OCI-LY3 (cell line): ENCODE measurements at regions not wholly inside any gene's neighbourhood (a gene's known extent, or its start where the extent isn't known, plus 50 kb on each side); places are given as distances from the start of the nearest gene placed in this dataset.
"Not testable (repeated sequence)": the region's sequence is repeated elsewhere in the genome, so short reads cannot be mapped to it uniquely, and the experiment has no call there.

Source experiments
- H2AFZ ChIP-seq: fragments of 200-600, 300-600 bp; shearing (Covaris generic); 2 replicates; pipeline ENCODE4 v1.6.0; 2014; ENCODE audit warnings: antibody characterized with exemption, low read depth, low read length
- H3K27ac ChIP-seq: fragments of 200-600, 300-600 bp; sonication (generic); 2 replicates; pipeline ENCODE4 v1.5.1; 2014; ENCODE audit warnings: mild to moderate bottlenecking, low read length, moderate library complexity, mixed read lengths
- H3K27me3 ChIP-seq: fragments of 200-600, 300-600 bp; sonication (generic); 2 replicates; pipeline ENCODE4 v1.6.1; 2014; ENCODE audit warnings: low read depth, low read length, mixed read lengths
- H3K36me3 ChIP-seq: fragments of 200-600, 300-600 bp; sonication (generic); replicated peaks from 2 replicates; pipeline ENCODE3; 2014; ENCODE audit warnings: low read depth, low read length, mixed read lengths
- H3K4me1 ChIP-seq: fragments of 300-600, 200-600 bp; sonication (generic); 2 replicates; pipeline ENCODE4 v1.6.1; 2014; ENCODE audit warnings: low read length, mixed read lengths
- H3K4me2 ChIP-seq: fragments of 200-600, 300-600 bp; sonication (generic); 2 replicates; pipeline ENCODE4 v1.6.1; 2014; ENCODE audit warnings: low read length, mixed read lengths
- H3K4me3 ChIP-seq: fragments of 300-600, 200-600 bp; sonication (generic); 2 replicates; pipeline ENCODE4 v1.5.1; 2014; ENCODE audit warnings: antibody characterized with exemption, mild to moderate bottlenecking, low read length, moderate library complexity
- H3K79me2 ChIP-seq: fragments of 300-600, 200-600 bp; shearing (Covaris generic); 2 replicates; pipeline ENCODE4 v1.6.1; 2014; ENCODE audit warnings: mild to moderate bottlenecking, low read length, mixed read lengths
- H3K9ac ChIP-seq: fragments of 300-600, 200-600 bp; shearing (Covaris generic); 2 replicates; pipeline ENCODE4 v1.6.0; 2014; ENCODE audit warnings: mild to moderate bottlenecking, low read length, moderate library complexity
- H3K9me3 ChIP-seq: fragments of 200-600, 300-600 bp; shearing (Covaris generic); 2 replicates; pipeline ENCODE4 v1.6.1; 2014; ENCODE audit warnings: low read length, mixed read lengths; ENCODE audit not compliant: insufficient read depth
- H4K20me1 ChIP-seq: fragments of 200-600, 300-600 bp; sonication (generic); 2 replicates; pipeline ENCODE4 v1.6.1; 2016; ENCODE audit warnings: low read length, mixed read lengths; ENCODE audit not compliant: insufficient read depth
- EZH2phosphoT487 ChIP-seq: fragments of 200-600 bp; shearing (Covaris generic); IDR thresholded peaks from 2 replicates; pipeline ENCODE4 v1.6.1; 2018; ENCODE audit warnings: antibody characterized with exemption, mixed run types, low read depth
- TF ChIP-seq, protein P1 (sequence below): fragments of 200-600, 300-600 bp; sonication (generic); IDR thresholded peaks from 2 replicates; pipeline ENCODE4 v1.5.1; 2014; ENCODE audit warnings: antibody characterized with exemption, low read length, low read depth

- Histone ChIP-seq H3K4me3 (no peak overlapping the region), H3K4me2 (no peak overlapping the region), H2AFZ (no peak overlapping the region), H3K9me3 (no peaks in the 10 kb centered on the region), H3K36me3 (no peaks in the 10 kb centered on the region), H3K9ac (no peak overlapping the region), H4K20me1 (no peaks in the 10 kb centered on the region), H3K79me2 (no peaks in the 10 kb centered on the region), H3K27me3 (no peaks in the 10 kb centered on the region), H3K27ac (no peak overlapping the region), H3K4me1 (peaks cover 3% of the 10 kb centered on the region; the same call in 1 of the 2 replicates)
- no peak for TF ChIP-seq EZH2phosphoT487
- TF ChIP-seq, protein P1, sequence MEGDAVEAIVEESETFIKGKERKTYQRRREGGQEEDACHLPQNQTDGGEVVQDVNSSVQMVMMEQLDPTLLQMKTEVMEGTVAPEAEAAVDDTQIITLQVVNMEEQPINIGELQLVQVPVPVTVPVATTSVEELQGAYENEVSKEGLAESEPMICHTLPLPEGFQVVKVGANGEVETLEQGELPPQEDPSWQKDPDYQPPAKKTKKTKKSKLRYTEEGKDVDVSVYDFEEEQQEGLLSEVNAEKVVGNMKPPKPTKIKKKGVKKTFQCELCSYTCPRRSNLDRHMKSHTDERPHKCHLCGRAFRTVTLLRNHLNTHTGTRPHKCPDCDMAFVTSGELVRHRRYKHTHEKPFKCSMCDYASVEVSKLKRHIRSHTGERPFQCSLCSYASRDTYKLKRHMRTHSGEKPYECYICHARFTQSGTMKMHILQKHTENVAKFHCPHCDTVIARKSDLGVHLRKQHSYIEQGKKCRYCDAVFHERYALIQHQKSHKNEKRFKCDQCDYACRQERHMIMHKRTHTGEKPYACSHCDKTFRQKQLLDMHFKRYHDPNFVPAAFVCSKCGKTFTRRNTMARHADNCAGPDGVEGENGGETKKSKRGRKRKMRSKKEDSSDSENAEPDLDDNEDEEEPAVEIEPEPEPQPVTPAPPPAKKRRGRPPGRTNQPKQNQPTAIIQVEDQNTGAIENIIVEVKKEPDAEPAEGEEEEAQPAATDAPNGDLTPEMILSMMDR = no peak
These were observed 485.7 kb upstream of the EDIL3 start for GRCh38 chr5:84870369-84870768.

DNA sequence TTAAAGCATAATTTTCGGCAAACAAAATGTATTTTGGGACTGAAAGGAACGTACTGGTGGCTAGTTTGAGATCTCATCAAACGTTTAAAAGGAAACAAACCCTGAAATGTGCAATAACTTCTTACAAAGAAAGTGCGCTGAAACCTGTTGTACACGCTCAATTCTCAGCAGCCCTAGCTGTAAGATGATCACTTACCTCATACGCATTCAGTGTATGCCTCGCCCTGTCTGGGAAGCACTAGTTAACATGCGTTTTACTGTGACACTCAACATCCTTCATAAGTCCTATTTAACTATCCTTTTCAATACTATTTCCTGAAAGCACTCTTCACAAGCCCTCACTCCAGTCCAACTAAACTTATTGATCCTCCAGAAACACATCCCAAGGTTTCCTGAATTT is 485.0 kb upstream of the EDIL3 start:
- TF ChIP-seq, protein P1 = no peak
- no peak for TF ChIP-seq EZH2phosphoT487
- no peak overlapping the region for H3K4me2 ChIP-seq
- H3K4me3 ChIP-seq = no peak overlapping the region
- no peak overlapping the region for H3K9ac ChIP-seq
- no peaks in the 10 kb centered on the region for H3K9me3 ChIP-seq
- no peaks in the 10 kb centered on the region for H3K27me3 ChIP-seq
- no peak overlapping the region for H2AFZ ChIP-seq
- no peaks in the 10 kb centered on the region for H3K79me2 ChIP-seq
- peaks cover 3% of the 10 kb centered on the region; the same call in 1 of the 2 replicates for H3K4me1 ChIP-seq
- no peaks in the 10 kb centered on the region for H4K20me1 ChIP-seq
- no peaks in the 10 kb centered on the region for H3K36me3 ChIP-seq
- H3K27ac ChIP-seq = no peak overlapping the region

DNA sequence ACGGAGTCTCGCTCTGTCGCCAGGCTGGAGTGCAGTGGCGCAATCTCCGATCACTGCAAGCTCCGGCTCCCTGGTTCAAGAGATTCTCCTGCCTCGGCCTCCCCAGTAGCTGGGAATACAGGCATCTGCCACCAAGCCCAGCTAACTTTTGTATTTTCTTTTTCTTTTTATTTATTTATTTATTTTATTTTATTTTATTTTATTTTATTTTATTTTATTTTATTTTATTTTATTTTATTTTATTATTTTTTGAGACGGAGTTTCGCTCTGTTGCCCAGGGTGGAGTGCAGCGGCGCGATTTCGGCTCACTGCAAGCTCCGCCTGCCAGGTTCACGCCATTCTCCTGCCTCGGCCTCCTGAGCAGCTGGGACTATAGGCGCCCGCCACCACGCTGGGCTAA is 479.3 kb upstream of the EDIL3 start:
- not testable (repeated sequence) for H3K4me2 ChIP-seq, H3K36me3 ChIP-seq, H3K79me2 ChIP-seq, H3K27ac ChIP-seq, H3K9me3 ChIP-seq, H4K20me1 ChIP-seq, H3K27me3 ChIP-seq, H3K4me3 ChIP-seq, H3K4me1 ChIP-seq, H3K9ac ChIP-seq, H2AFZ ChIP-seq

DNA sequence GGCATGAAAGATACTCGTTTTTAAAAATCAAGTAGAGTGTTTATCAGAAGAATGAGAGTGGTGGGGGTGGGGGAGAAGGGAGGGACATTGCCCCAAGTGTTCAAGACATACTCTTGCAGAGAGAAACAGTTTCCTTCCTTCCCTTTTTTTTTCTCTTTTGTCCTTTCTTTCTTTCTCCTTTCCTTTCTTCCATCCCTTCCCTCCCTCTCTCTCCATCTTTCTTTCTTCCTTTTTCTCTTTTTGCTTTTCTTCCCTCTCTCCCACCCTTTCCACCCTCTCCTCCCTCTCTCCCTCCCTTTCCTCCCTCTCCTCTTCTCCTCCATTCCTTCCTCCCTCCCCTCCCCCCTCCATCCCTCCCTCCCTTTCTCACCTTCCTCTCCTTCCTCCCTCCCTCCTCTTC is 478.3 kb upstream of the EDIL3 start:
- no peak overlapping the region for H3K4me2 ChIP-seq
- no peak for TF ChIP-seq EZH2phosphoT487
- TF ChIP-seq, protein P1 = no peak
- no peaks in the 10 kb centered on the region for H4K20me1 ChIP-seq
- H2AFZ ChIP-seq = no peak overlapping the region
- H3K27ac ChIP-seq = no peak overlapping the region
- H3K4me1 ChIP-seq = peaks cover 8% of the 10 kb centered on the region; the same call in 1 of the 2 replicates
- no peak overlapping the region for H3K9ac ChIP-seq
- H3K79me2 ChIP-seq = no peaks in the 10 kb centered on the region
- H3K9me3 ChIP-seq = no peaks in the 10 kb centered on the region
- no peaks in the 10 kb centered on the region for H3K36me3 ChIP-seq
- H3K27me3 ChIP-seq = no peaks in the 10 kb centered on the region
- H3K4me3 ChIP-seq = no peak overlapping the region

- H4K20me1 ChIP-seq = no peaks in the 10 kb centered on the region
- no peaks in the 10 kb centered on the region for H3K27me3 ChIP-seq
- H3K4me1 ChIP-seq = peaks cover 8% of the 10 kb centered on the region; the same call in 1 of the 2 replicates
- H2AFZ ChIP-seq = no peak overlapping the region
- no peak overlapping the region for H3K4me3 ChIP-seq
- no peak overlapping the region for H3K4me2 ChIP-seq
- H3K9ac ChIP-seq = no peak overlapping the region
- TF ChIP-seq, protein P1 = no peak
- no peak for TF ChIP-seq EZH2phosphoT487
- no peak overlapping the region for H3K27ac ChIP-seq
- H3K79me2 ChIP-seq = no peaks in the 10 kb centered on the region
- no peaks in the 10 kb centered on the region for H3K9me3 ChIP-seq
- no peaks in the 10 kb centered on the region for H3K36me3 ChIP-seq
These were observed 477.5 kb upstream of the EDIL3 start for GRCh38 chr5:84862132-84862531.
